Glomerular endothelial cell (primary cell): ENCODE measurements at regions not wholly inside any gene's neighbourhood (a gene's known extent, or its start where the extent isn't known, plus 50 kb on each side); places are given as distances from the start of the nearest gene placed in this dataset.

Experiments used
- DNase-seq: peaks from one replicate; pipeline ENCODE4 v3.0.0-alpha.2; 2011; ENCODE audit warnings: low read depth, low spot score; ENCODE audit errors: extremely low read depth

DNA sequence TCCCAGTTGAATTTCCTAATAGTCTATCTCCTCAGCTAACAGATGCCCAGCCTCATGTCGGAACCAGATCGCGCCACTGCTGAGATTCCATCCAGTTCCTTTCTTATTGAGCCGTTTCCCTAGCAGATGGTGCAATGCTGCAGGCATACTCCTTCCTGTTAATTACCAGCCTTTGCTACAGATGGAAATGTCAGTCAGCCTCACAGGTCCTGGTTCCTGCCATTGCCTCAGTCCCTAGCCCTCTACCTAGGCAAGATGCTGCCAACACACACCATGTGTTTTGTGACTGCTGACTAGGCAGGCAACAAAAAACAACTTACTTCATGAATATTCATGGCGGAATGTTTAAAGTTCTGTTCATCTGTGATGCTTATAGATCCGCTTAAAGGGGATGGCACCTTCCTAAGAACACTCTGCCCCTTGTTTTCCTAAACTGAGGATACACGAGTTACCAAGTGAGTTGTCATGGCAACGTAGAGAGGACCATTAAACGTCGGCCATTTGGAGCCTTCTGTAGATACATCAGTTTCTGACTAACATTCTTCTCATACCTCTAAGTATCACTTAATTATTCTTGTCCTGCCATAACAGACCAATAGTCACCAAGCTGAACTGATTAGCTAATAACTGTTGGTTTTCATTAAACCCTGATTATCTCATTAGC lies 749.5 kb downstream of the RNF144A start:
- no peak for DNase-seq

DNA sequence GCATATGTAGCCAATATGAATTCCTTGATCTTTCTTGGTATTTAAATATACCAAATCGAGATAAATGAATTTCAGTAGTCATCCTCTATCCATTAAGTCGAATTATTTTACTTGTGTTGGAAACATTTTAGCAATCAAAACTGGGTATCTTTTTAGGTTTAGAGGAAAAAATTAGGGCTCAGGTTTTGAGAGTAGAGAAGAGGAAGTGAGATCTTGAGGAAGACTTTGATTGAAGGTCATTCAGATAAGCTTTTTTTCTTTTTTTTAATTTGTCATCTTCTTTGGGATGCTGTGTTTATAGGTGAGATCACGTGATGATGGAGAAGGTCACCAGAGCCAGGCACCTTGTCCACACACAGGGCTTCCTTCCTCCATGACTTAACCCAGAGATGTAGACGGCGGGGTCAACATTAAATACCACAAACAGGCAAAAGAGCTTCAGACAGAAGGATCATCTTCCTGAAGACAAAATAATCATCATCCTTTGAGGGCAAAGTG lies 750.1 kb downstream of the RNF144A start:
- DNase-seq, result no peak

DNA sequence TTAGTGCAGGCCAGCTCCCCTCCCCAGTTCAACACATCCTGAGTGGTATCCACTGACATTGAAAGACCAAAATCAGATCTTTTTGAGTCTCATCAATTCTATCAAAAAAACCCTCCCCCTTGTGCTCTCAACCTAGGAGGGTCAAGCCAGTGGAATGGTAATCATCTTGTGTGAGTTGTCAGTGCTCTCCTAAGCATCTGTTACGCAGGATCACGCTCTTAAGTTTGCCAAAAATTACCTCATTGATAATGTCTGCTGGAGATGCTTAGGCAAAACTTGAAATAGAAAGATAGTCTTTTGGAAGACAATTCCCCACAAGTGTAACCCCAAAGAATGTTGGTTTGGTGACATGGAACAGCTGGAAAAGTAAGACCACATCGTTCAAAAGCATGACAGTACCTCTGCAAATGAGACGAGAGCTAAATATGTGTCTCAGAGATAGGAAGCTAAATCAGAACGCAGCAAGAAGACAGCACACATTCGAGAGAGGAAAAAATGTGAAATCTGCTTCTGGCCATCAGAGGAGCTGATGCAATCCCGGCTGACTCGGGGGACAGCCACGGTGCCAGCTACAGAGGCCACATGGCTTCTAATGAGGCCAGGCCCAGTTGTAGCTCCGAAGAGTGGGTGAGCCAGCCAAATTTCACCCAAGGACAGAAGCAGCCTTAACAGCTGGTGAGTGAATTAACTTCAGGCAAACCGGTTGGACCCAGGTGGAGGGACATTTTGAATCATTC lies 753.9 kb downstream of the RNF144A start:
- no peak for DNase-seq

DNA sequence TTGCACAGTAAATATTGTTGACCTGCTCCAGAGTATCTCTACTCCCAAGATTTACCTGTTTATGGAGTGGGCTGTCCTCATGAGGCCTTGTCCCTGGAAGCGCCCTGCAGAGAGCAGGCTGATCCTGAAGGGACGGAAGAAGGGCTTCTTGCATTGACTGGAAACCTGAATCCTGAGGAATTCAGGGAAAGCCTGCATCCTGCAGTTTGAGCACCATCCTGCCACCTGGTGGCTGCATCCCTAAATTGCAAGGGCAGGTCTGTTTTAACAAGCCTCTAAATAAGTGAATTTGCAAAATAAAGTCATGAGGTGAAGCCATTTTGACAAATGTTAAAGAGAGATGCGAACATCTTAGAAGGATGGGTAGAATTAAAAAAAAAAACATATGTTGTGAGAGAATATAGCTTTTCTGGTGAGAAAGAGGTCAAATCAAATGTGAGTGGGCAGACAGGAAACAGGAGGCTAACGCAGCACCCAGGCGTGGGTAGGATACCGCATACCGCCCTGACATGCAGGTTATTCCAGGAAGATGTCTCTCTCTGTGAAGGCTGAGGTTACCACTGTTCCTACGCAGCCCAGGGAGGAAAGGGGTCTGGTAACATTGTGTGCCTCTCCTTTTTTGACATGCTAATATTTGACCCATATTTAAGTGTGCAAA lies 754.9 kb downstream of the RNF144A start:
- DNase-seq, result no peak

DNA sequence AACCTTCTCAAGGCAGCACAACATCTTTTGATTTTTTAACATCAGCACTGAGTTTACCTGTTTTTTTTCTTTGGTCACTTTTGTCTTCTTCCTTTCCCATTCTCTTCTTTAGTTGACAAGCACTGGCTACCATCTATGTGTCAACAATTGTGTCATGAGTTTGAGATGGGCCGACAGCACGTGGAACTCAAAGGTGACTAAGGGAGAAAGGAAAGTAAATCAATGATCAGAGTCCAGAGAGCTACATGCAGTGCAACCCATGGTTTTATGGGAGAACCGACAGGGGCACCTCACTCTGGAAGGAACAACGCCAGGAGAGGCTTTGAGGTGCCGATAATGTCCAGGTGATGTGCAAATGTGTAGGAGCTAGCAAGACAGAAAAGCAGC lies 755.5 kb downstream of the RNF144A start:
- no peak for DNase-seq

DNA sequence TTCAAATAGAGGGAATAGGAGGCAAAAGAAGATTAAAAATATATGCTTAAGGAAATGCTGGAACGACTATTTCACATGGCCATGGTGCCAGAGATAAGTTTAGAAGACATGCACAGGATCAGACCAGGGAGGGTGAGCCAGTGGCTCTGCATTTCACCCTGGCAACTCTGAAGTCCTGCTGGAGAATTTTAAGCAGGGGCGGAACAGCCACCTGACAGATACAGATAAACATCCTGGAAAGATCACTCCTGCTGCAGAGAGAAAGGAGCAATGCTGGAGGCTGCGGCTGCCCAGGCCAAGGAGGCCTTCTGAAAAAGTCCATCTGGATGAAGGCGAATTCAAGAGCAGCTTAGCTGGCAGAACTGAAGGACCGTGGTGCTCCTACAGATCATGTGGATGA lies 755.9 kb downstream of the RNF144A start:
- no peak for DNase-seq

DNA sequence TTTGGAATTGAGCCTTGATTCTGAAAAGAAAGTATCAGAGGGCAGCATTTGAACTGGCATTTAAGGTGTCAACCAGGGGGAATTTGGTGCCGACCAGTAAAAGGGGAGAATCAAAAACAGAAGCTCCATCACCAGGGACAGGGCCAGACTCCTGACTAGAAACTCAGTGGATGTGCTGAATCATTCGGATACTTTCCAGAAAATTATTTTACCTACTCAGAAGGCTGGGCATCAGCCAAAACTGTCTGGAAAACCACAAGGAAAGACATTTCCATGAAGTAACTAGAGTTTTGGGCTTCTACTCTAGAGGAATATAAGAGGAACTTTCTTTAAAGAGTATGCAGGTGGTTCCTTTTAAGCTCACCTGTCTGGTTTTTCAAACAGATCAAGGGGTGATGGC lies 756.6 kb downstream of the RNF144A start:
- no peak for DNase-seq

DNA sequence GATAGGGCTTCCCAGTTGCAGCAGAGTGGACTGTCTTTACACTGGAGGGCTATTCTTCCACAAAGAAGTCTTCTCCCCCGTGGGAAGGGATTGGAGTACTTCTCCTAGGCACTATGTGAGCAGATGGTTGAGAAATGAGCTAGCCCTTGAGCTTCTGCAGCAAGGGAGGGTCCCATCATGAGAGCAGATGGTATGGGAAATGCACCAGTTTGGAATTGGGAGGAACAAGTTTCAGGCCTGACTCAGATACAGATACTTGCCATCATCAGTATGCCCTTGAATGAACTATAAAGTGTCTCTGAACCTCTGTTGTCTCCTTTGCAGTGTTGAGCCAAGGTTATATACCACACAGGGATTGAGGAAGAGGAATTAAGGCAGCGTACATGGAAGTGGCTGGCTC lies 757.4 kb downstream of the RNF144A start:
- DNase-seq, result no peak

DNA sequence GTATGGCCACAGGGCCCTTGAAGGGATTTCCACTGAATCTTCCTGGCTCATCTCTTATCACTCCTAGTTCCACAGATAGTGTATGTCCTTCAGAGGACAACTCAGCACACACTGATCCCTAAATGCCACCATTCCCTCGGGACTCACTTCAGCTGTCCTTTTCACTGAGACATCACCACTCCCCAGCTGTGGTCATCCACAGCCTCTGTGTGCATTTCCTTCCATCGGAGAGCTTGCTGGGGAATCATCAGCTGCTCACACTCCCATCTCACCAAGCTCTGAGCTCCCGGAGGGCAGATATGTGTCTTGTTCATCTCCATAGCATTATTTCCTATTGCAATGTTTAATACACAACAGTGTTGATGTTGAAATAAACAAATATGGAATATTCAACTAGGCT lies 759.5 kb downstream of the RNF144A start:
- no peak for DNase-seq

DNA sequence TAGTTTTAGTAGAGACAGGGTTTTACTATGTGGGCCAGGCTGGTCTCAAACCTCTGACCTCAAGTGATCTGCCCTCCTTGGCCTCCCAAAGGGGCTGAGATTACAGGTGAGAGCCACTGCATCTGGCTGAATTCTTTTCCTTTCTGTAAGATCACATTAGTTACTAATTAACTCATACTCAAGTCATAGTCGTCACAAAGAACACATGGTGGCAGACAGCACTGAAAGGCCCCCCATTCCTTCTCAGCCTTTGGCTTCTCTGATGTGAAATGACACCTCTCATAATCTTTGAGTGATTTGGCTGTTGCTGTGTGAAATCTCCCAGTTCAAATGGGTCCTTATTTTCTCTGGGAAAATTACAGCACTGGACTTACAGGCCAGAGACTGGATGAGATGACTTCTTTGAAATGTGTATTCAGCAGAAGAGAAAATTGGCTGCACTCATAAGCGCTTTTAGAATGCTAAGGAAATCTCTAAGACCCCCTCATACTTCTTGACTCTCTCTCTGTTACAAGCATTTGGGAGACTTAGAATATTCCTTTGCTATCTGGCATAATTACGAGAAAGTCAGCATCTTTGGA lies 764.8 kb downstream of the RNF144A start:
- no peak for DNase-seq

DNA sequence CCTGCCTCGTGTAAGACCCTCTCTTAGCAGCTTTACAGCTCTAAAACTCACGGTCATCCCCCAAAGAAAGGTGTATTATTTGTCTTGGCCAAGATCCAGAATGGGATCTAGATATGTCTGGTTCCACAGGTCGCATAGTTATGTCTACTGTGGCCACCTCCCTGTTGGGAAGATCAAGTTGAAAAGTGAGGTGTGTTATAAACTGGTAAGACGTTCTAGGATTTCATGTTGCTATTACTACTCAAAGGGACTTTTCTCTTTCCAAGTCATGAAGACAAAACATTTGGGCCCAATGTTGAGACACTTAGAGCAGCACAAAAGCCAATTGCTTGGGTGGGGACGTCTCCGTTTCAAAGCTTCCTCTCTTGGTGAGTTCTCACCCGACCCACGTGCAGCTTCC lies 766.0 kb downstream of the RNF144A start:
- DNase-seq, result no peak

DNA sequence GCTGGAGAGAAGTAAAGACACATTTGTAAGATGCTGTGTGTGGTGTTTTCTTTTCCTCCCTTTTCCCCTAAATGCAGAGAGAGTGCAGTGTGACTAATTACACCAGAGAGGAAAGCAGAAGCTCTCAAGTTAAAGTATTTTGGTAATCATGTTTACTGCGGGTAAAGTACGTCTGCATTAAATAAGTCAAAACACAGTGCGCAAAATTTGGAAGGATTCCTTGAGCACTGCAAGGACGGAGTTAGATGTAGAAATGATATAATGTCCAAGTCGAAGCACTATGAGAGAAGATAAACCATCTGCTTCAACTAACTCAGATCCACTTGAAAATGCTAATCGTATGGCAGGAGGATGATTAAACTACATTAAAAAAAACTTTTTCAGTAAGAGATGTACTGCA lies 766.5 kb downstream of the RNF144A start:
- no peak for DNase-seq

DNA sequence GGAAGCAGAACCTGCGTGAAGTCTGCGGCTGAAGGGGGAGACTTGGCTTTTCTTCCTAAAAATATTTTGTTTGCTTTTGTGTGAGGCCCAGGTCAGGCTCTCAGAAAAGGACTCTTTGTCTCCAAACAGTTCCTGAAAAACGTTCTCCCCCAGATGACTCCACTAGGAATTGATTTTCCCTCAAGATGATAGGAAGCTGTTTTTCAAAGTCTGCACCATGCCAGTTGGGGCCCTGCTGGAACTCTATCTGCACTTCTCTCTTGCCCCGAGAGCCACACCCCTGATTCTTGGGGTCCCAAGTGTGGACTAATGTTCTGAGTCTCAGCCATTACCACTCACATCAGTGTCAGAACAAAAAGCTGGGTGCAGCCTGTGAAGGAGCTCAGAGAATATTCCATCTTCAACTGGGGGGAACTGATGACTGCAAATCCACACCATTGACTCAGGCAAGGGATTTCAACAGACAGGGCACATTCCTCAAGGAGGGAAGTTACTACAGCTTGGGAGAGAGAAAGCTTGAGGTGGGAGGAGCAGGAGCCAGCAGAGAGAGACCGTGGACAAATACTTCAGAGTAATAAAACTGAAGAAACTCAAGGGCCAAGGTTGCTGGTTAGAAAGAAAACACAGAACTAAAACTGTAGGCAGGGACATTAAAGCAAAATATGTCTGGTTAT lies 768.3 kb downstream of the RNF144A start:
- no peak for DNase-seq

DNA sequence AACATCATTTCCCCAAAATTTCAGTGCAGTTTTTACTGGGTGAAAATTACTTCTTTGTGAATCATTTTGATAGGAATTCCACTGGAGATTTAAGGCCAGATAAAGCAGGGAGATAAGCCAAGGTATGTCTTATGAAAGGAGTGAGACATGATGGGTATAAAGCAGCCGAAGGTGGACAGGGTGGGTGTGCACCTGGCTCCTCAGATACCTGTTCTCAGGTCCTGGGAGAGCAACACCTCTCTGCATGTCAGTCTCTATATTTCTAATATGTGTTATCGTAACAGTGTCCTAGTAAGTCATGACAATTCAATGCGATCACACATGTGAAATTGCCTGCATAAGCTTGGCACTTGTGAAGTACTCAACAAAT lies 768.8 kb downstream of the RNF144A start:
- DNase-seq, result no peak

DNA sequence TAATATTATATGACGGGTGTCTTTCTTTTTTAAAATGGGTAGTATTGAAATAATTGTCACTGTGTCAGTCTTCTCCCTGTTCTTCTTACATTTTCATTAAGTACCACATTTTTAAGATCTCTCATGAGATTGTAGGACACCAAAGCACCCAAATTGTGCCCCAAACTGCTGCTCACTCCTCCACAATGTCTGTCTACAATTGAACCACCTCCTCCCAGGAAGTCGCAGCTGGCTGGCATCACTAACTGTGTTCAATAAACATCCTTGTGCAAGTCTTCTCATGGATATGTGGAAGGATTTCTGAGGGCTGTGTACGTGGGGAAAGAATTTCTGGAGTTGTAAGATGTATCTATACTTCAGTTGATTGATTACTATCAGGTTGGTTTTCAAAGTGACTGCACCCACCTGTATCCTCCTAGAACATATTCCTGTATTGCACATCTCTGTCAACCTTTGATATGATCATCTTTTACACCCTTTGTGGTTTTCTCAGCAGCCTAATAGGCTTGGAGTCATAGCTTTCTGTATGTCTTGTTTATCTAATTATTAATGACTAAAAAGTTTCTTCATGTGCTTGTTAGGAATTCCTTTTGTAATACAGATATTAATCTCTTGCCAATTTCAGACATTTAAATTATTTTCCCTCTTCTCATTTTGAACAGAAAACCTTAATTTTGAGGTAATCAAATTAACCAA lies 774.9 kb downstream of the RNF144A start:
- DNase-seq, result no peak

DNA sequence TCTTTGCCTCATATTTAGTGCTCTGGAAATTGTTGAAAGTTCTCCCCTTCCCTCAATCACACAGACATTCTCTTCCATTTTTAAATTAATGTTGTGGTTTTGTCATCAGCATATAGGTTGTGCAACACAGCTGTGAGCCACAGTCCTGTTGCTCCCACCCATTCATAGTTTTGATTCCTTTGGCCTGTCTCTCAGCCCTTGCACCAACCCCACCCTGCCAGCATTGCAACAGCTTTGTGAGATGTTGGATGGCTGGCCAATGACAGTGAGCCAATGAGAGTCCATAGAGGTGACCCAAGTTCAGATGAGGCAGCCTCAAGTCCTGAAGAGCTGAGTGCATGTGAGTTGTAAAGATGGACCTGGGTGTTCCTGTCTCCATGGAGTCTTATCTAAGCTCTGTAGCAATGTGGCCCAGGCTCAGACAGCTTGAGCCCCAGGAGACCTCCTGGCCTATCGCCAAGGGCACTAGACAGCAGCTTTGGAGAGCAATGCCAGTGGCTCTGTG lies 775.5 kb downstream of the RNF144A start:
- no peak for DNase-seq

DNA sequence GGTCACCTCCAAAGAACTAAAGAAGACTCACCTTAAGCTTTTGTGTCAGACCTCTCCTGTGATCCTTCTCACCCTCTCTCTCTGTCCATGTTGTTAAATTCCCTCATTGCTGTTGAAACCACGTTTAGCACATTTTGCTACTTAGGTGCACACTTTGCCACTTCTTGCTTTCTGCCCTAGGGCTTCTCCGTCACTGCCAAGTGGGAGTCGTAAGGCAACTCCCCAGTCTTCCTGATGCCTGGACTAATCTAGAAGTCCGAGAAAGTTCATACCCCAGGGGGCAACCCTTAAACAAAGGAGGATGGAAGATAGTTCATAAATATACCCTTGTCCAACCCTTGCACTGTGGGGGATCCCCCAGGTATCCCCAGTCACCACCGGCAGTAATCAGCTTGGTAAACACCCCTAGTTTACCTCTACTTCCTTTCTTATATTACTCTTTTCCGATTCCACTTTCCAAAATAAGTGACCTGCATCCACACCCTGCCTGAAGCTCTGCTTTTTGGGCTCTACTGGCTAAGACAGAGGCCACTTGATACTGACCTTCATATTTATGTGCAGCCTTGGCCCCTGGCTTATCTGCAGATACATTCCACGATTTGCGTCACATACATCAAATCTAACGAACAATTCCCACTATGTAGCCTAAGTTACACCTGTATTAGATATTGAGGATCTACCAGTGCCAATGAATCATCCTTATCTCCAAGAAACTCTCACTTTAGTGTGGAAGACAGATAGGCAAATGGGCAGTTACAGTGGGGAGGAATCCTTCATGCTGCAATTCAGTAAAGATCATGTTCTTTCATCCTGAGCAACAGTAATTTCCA lies 776.2 kb downstream of the RNF144A start:
- DNase-seq, result no peak

DNA sequence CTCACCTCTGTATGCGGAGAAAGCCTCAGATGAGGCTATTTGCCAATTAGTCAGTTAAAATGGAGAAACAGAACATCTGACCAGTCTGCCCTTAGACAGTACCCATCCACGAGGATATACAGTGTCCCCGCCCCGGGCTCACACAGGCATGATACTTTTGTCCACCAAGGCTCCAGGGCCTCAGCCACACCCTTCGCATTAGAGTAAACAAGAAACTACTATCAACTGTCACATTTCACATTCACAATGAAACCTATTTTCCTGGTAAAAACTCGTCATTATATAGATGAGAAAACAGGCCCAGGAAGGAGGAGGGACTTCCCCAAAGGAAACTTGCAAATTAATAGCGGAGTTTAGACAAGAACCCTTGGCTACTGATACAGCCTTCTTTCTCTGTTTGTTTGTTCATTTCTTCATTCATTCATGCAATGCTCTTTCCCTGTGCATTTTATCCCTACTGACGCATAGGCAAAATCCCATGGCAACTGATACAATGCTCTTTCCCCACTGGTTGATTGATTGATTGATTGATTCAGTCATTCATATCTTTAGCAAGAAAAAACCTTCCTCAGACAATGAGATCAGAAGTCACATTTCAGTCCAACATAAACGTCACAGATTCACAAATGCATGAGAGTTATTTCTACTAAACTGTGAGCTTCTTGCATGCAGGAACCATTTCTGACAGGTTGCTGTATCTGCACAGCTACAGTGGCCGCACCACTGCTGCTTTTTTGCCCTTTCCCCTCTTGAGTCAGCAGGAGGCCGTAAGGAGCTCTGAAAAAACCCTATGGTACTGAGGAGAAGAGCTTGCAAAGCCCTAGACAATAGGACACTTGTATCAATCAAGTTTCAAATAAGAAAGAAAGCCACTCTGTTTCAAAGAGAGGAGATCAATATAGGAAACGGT lies 777.1 kb downstream of the RNF144A start:
- DNase-seq, result no peak
